Fibroblast of lung (primary cell): ENCODE measurements at regions not wholly inside any gene's neighbourhood (a gene's known extent, or its start where the extent isn't known, plus 50 kb on each side); places are given as distances from the start of the nearest gene placed in this dataset.

Experiments
- EZH2 ChIP-seq: IDR thresholded peaks from 2 replicates; pipeline ENCODE4 v1.5.1; 2012; ENCODE audit warnings: low read length, control low read depth, mild to moderate bottlenecking; ENCODE audit errors: missing control alignments
- TF ChIP-seq, protein P1 (sequence below), 2 donors: IDR thresholded peaks in 1 of 2; conservative IDR thresholded peaks in 1 of 2; 1 replicate in 1 of 2; 2 replicates in 1 of 2; pipeline ENCODE4 v1.5.1; 2011 to 2012; ENCODE audit warnings: low read length in 2 of 2, control low read depth in 1 of 2, inconsistent platforms in 1 of 2, low read depth in 1 of 2, mild to moderate bottlenecking in 1 of 2

DNA sequence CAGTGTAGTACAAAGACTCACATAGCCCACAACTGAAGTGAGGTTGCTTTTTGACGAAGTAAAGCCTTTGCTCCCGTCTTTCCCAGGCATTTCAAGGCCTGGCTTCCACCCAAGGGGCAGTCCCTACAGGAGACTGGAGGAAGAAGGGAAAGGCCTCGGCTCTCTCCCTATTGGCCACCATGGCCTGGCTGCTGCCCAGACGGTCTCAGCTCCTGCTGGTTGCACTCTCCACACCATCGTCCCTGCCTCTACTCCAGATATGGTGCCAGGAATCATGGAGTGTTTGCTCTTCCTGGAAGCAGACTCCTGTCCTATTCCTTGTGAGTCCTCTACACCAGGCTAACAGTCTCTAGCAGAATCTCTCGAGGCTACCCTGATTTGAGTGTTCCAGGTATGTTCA lies 124.1 kb upstream of the UQCRFS1 start:
- TF ChIP-seq, protein P1, sequence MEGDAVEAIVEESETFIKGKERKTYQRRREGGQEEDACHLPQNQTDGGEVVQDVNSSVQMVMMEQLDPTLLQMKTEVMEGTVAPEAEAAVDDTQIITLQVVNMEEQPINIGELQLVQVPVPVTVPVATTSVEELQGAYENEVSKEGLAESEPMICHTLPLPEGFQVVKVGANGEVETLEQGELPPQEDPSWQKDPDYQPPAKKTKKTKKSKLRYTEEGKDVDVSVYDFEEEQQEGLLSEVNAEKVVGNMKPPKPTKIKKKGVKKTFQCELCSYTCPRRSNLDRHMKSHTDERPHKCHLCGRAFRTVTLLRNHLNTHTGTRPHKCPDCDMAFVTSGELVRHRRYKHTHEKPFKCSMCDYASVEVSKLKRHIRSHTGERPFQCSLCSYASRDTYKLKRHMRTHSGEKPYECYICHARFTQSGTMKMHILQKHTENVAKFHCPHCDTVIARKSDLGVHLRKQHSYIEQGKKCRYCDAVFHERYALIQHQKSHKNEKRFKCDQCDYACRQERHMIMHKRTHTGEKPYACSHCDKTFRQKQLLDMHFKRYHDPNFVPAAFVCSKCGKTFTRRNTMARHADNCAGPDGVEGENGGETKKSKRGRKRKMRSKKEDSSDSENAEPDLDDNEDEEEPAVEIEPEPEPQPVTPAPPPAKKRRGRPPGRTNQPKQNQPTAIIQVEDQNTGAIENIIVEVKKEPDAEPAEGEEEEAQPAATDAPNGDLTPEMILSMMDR (conservative IDR thresholded peaks at IDR 0.05 in 1 of 2, IDR thresholded peaks at IDR 0.05 in 1 of 2; ENCODE audit: low read depth in 1 of 2, low read length in 2 of 2): no peak
- TF ChIP-seq EZH2: no peak
